HG02884 (cell line): ENCODE measurements at regions not wholly inside any gene's neighbourhood (a gene's known extent, or its start where the extent isn't known, plus 50 kb on each side); places are given as distances from the start of the nearest gene placed in this dataset.

ENCODE experiments used
- ATAC-seq: cut with Tn5 transposase; IDR thresholded peaks from one replicate; pipeline ENCODE4 v1.9.1; 2021; ENCODE audit warnings: mild to moderate bottlenecking, moderate library complexity; ENCODE audit not compliant: unreplicated experiment

- ATAC-seq, result no peak
Measured at GRCh38 chr2:121860033-121860757, 104.7 kb downstream of the TSN start.

GRCh38 chr2:121860758-121861227 lies 105.3 kb downstream of the TSN start:
- ATAC-seq, result no peak

GRCh38 chr2:121862286-121862685 lies 106.8 kb downstream of the TSN start:
- no peak for ATAC-seq

GRCh38 chr2:121865914-121866313 lies 110.5 kb downstream of the TSN start:
- ATAC-seq, result no peak

- ATAC-seq, result no peak
Measured at GRCh38 chr2:121866789-121867188, 111.3 kb downstream of the TSN start.

- ATAC-seq, result no peak
Measured at GRCh38 chr2:121868652-121869051, 113.2 kb downstream of the TSN start.

GRCh38 chr2:121869363-121869762 lies 113.9 kb downstream of the TSN start:
- no peak for ATAC-seq

- no peak for ATAC-seq
Measured at GRCh38 chr2:121869873-121870272, 114.4 kb downstream of the TSN start.

GRCh38 chr2:121872651-121873050 lies 117.2 kb downstream of the TSN start:
- no peak for ATAC-seq

GRCh38 chr2:121873864-121874263 lies 118.4 kb downstream of the TSN start:
- no peak for ATAC-seq

- ATAC-seq, result no peak
Measured at GRCh38 chr2:121875585-121876185, 120.2 kb downstream of the TSN start.

- ATAC-seq, result no peak
Measured at GRCh38 chr2:121877366-121877765, 121.9 kb downstream of the TSN start.

- ATAC-seq, result no peak
Measured at GRCh38 chr2:121880283-121880682, 124.8 kb downstream of the TSN start.

GRCh38 chr2:121881038-121881437 lies 125.6 kb downstream of the TSN start:
- no peak for ATAC-seq

- no peak for ATAC-seq
Measured at GRCh38 chr2:121881950-121882349, 126.5 kb downstream of the TSN start.

- no peak for ATAC-seq
Measured at GRCh38 chr2:121884078-121884477, 128.6 kb downstream of the TSN start.

GRCh38 chr2:121884511-121884921 lies 129.1 kb downstream of the TSN start:
- ATAC-seq, result no peak

GRCh38 chr2:121886059-121886458 lies 130.6 kb downstream of the TSN start:
- ATAC-seq, result no peak

- ATAC-seq, result no peak
Measured at GRCh38 chr2:121887513-121888188, 132.2 kb downstream of the TSN start.

- peak; percentile 92 for ATAC-seq
Measured at GRCh38 chr2:121888189-121888557, 132.7 kb downstream of the TSN start.

GRCh38 chr2:121890041-121890440 lies 134.6 kb downstream of the TSN start:
- no peak for ATAC-seq
